Parathyroid adenoma (tissue), 2 donors: ENCODE measurements at regions not wholly inside any gene's neighbourhood (a gene's known extent, or its start where the extent isn't known, plus 50 kb on each side); places are given as distances from the start of the nearest gene placed in this dataset.

ENCODE experiments used
- H2AFZ ChIP-seq: fragments of 300-600 bp; sonication (generic); one replicate; pipeline ENCODE4 v1.7.0; 2017; ENCODE audit warnings: antibody characterized with exemption, mild to moderate bottlenecking
- H3K27ac ChIP-seq: fragments of 300-600 bp; sonication (generic); one replicate; pipeline ENCODE4 v1.7.0; 2017
- H3K27me3 ChIP-seq: fragments of 300-600 bp; sonication (generic); one replicate; pipeline ENCODE4 v1.7.0; 2017; ENCODE audit warnings: low read length; ENCODE audit not compliant: control insufficient read depth, insufficient read depth
- H3K36me3 ChIP-seq: fragments of 300-600 bp; sonication (generic); one replicate; pipeline ENCODE4 v1.7.0; 2017; ENCODE audit warnings: low read length; ENCODE audit not compliant: control insufficient read depth, insufficient read depth
- H3K4me1 ChIP-seq: fragments of 300-600 bp; sonication (generic); one replicate; pipeline ENCODE4 v1.7.0; 2017; ENCODE audit warnings: control low read depth
- H3K4me2 ChIP-seq: fragments of 300-600 bp; sonication (generic); one replicate; pipeline ENCODE4 v1.7.0; 2017; ENCODE audit warnings: low read length
- H3K4me3 ChIP-seq: fragments of 300-600 bp; sonication (generic); one replicate; pipeline ENCODE4 v1.7.0; 2017; ENCODE audit warnings: low read depth, low read length
- H3K79me2 ChIP-seq: fragments of 300-600 bp; sonication (generic); one replicate; pipeline ENCODE4 v1.7.0; 2017; ENCODE audit warnings: control low read depth
- H3K9ac ChIP-seq: fragments of 300-600 bp; sonication (generic); one replicate; pipeline ENCODE4 v1.7.0; 2017; ENCODE audit warnings: mild to moderate bottlenecking
- H3K9me3 ChIP-seq: fragments of 300-600 bp; sonication (generic); one replicate; pipeline ENCODE4 v1.7.0; 2017; ENCODE audit warnings: low read length; ENCODE audit not compliant: control insufficient read depth
- TF ChIP-seq, protein P1 (sequence below): fragments of 300-600 bp; sonication (generic); IDR thresholded peaks from one replicate; pipeline ENCODE4 v1.7.0; 2017; ENCODE audit warnings: antibody characterized with exemption, mild to moderate bottlenecking
- donor health status: primary hyperparathyroidism.

GRCh38 chr11:96447208-96448110 lies 57.6 kb downstream of the JRKL start:
- Histone ChIP-seq H3K36me3 (no peaks in the 10 kb centered on the region), H3K4me1 (no peaks in the 10 kb centered on the region)

DNA sequence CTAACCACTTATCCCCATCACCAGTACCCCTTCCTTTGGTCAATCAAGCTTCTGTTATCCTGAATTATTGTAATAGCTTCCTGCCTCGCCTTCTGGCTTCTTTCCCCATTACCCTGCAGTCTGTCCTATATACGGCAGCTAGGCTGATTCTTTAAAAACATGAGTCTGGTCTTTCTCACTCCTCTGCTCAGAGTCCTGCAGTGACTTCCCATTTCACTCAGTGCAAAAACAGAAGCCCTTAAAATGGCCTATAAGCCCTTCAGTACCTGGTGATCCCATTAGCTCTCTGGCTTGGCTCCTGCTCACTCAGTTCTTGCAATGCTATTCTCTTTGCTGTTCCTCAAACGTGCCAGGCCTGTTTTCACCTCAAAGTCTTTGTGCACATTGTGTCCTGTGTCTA lies 58.4 kb downstream of the JRKL start:
- TF ChIP-seq, protein P1, sequence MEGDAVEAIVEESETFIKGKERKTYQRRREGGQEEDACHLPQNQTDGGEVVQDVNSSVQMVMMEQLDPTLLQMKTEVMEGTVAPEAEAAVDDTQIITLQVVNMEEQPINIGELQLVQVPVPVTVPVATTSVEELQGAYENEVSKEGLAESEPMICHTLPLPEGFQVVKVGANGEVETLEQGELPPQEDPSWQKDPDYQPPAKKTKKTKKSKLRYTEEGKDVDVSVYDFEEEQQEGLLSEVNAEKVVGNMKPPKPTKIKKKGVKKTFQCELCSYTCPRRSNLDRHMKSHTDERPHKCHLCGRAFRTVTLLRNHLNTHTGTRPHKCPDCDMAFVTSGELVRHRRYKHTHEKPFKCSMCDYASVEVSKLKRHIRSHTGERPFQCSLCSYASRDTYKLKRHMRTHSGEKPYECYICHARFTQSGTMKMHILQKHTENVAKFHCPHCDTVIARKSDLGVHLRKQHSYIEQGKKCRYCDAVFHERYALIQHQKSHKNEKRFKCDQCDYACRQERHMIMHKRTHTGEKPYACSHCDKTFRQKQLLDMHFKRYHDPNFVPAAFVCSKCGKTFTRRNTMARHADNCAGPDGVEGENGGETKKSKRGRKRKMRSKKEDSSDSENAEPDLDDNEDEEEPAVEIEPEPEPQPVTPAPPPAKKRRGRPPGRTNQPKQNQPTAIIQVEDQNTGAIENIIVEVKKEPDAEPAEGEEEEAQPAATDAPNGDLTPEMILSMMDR: no peak
- no peaks in the 10 kb centered on the region for H3K36me3 ChIP-seq
- no peaks in the 10 kb centered on the region for H3K4me1 ChIP-seq
- H2AFZ ChIP-seq: no peak overlapping the region
- no peaks in the 10 kb centered on the region for H3K9me3 ChIP-seq
- no peak overlapping the region for H3K4me2 ChIP-seq
- H3K9ac ChIP-seq: no peak overlapping the region
- H3K79me2 ChIP-seq: no peaks in the 10 kb centered on the region
- H3K27ac ChIP-seq: no peak overlapping the region
- no peaks in the 10 kb centered on the region for H3K27me3 ChIP-seq
- H3K4me3 ChIP-seq: no peak overlapping the region

More at GRCh38 chr11:96447208-96448110, 57.6 kb downstream of the JRKL start:
- no peak overlapping the region for H3K9ac ChIP-seq
- H3K4me3 ChIP-seq: no peak overlapping the region
- H2AFZ ChIP-seq: no peak overlapping the region
- TF ChIP-seq, protein P1: no peak
- no peaks in the 10 kb centered on the region for H3K27me3 ChIP-seq
- no peak overlapping the region for H3K27ac ChIP-seq
- H3K9me3 ChIP-seq: no peaks in the 10 kb centered on the region
- no peaks in the 10 kb centered on the region for H3K79me2 ChIP-seq
- H3K4me2 ChIP-seq: no peak overlapping the region

DNA sequence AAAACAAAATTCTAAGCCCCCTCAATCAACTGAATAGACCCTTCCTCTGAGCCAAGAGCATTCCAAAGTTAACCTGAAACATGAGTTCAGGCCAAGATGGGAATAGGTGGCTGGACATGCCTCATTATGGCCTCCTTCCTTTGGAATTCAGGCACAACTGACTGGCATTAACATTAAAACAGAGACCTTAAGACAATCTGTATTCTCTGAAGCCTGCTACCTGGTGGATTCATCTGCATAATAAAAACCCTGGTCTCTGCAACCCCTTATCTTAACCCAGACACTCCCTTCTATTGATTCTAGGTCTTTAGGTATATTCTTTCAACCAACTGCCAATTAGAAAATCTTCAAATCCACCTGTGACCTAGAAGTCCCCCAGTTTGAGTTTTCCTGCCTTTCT lies 66.3 kb downstream of the JRKL start:
- TF ChIP-seq, protein P1: no peak
- H3K27ac ChIP-seq: no peak overlapping the region
- no peak overlapping the region for H2AFZ ChIP-seq
- H3K9ac ChIP-seq: no peak overlapping the region
- H3K27me3 ChIP-seq: no peaks in the 10 kb centered on the region
- no peaks in the 10 kb centered on the region for H3K79me2 ChIP-seq
- no peaks in the 10 kb centered on the region for H3K4me1 ChIP-seq
- H3K4me2 ChIP-seq: no peak overlapping the region
- no peaks in the 10 kb centered on the region for H3K9me3 ChIP-seq
- H3K36me3 ChIP-seq: no peaks in the 10 kb centered on the region
- H3K4me3 ChIP-seq: no peak overlapping the region

GRCh38 chr11:96459751-96460150 lies 69.9 kb downstream of the JRKL start:
- no peak overlapping the region for H3K9ac ChIP-seq
- H3K27ac ChIP-seq: no peak overlapping the region
- no peak overlapping the region for H3K4me2 ChIP-seq
- no peak overlapping the region for H2AFZ ChIP-seq
- no peaks in the 10 kb centered on the region for H3K79me2 ChIP-seq
- H3K9me3 ChIP-seq: no peaks in the 10 kb centered on the region
- no peaks in the 10 kb centered on the region for H3K4me1 ChIP-seq
- TF ChIP-seq, protein P1: no peak
- no peaks in the 10 kb centered on the region for H3K27me3 ChIP-seq
- no peak overlapping the region for H3K4me3 ChIP-seq
- no peaks in the 10 kb centered on the region for H3K36me3 ChIP-seq

GRCh38 chr11:96461871-96462270 lies 72.1 kb downstream of the JRKL start:
- no peaks in the 10 kb centered on the region for H3K27me3 ChIP-seq
- H3K4me1 ChIP-seq: no peaks in the 10 kb centered on the region

More at GRCh38 chr11:96461871-96462270, 72.1 kb downstream of the JRKL start:
- Histone ChIP-seq H2AFZ (no peak overlapping the region), H3K4me2 (no peak overlapping the region), H3K27ac (no peak overlapping the region), H3K9me3 (no peaks in the 10 kb centered on the region), H3K79me2 (no peaks in the 10 kb centered on the region), H3K36me3 (no peaks in the 10 kb centered on the region), H3K4me3 (no peak overlapping the region), H3K9ac (no peak overlapping the region)
- TF ChIP-seq, protein P1: no peak
